Right lobe of liver (tissue), 4 donors: ENCODE measurements at regions not wholly inside any gene's neighbourhood (a gene's known extent, or its start where the extent isn't known, plus 50 kb on each side); places are given as distances from the start of the nearest gene placed in this dataset.

ENCODE experiments used
- POLR2A ChIP-seq: fragments of 450-650 bp; IDR thresholded peaks from one replicate; pipeline ENCODE4 v1.6.1; 2017; ENCODE audit warnings: antibody characterized with exemption, mild to moderate bottlenecking
- TF ChIP-seq, protein P1 (sequence below), 4 donors: fragments of 200-600 bp in 3 of 4; fragments of 450-650 bp in 1 of 4; IDR thresholded peaks; one replicate each; pipeline versions ENCODE4 v1.5.1 to v1.8.0; 2016 to 2022; ENCODE audit warnings: antibody characterized with exemption in 4 of 4, mild to moderate bottlenecking in 2 of 4
- donor health status: DM: no; HTN: no; CAD: no.
- donor health status: DM: no; HTN: no; CAD: no.
- donor health status: DM: no; HTN: yes; CAD: no.

DNA sequence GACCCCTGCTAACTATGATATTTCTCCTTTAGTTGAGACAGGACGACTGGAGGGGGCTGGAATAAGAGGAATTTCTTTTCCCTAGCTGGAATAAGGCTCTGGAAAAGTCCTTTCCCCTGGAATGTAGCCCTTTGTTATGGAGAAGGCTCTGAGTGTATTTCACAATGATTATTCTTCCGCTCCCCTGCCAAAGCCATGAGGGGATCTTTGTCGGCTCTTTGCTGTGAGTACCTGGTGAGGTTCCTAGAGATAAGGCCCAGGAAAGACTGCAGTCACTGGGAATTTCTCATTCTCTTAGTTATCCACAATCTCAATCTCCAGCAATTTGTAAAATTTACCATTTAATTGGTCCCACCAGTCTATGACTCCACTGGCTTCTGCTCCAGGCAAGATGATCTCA, 340.2 kb upstream of the HNRNPA3 start:
- TF ChIP-seq, protein P1, sequence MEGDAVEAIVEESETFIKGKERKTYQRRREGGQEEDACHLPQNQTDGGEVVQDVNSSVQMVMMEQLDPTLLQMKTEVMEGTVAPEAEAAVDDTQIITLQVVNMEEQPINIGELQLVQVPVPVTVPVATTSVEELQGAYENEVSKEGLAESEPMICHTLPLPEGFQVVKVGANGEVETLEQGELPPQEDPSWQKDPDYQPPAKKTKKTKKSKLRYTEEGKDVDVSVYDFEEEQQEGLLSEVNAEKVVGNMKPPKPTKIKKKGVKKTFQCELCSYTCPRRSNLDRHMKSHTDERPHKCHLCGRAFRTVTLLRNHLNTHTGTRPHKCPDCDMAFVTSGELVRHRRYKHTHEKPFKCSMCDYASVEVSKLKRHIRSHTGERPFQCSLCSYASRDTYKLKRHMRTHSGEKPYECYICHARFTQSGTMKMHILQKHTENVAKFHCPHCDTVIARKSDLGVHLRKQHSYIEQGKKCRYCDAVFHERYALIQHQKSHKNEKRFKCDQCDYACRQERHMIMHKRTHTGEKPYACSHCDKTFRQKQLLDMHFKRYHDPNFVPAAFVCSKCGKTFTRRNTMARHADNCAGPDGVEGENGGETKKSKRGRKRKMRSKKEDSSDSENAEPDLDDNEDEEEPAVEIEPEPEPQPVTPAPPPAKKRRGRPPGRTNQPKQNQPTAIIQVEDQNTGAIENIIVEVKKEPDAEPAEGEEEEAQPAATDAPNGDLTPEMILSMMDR (IDR thresholded peaks at IDR 0.05) = no peak
- TF ChIP-seq POLR2A = no peak
